Stomach (tissue), 8 donors: ENCODE measurements at regions not wholly inside any gene's neighbourhood (a gene's known extent, or its start where the extent isn't known, plus 50 kb on each side); places are given as distances from the start of the nearest gene placed in this dataset.

Source experiments
- DNase-seq, 2 donors: peaks; one replicate each; pipeline versions ENCODE4 v3.0.0 to v3.0.0-alpha.2; 2013 to 2019
- H3K27ac ChIP-seq, 5 donors: fragments of 200-600 bp in 4 of 5; sonication (generic) in 4 of 5; one replicate each; pipeline ENCODE4 v1.5.1; 2013 to 2019; ENCODE audit warnings: mild to moderate bottlenecking in 1 of 5, moderate library complexity in 1 of 5
- H3K27me3 ChIP-seq, 3 donors: fragments of 200-600 bp; sonication (generic); one replicate each; pipeline ENCODE4 v1.5.1; 2017 to 2019; ENCODE audit warnings: mixed run types in 1 of 3
- H3K36me3 ChIP-seq, 4 donors: fragments of 200-600 bp; sonication (generic); 1 replicate in 3 of 4; 2 replicates in 1 of 4; pipeline ENCODE4 v1.5.1; 2016 to 2019
- H3K4me1 ChIP-seq, 4 donors: fragments of 200-600 bp; sonication (generic); one replicate each; pipeline ENCODE4 v1.5.1; 2016 to 2019
- H3K4me3 ChIP-seq, 4 donors: fragments of 200-600 bp; sonication (generic) in 3 of 4; one replicate each; pipeline ENCODE4 v1.5.1; 2016 to 2019; ENCODE audit warnings: mild to moderate bottlenecking in 1 of 4
- H3K9me3 ChIP-seq, 4 donors: fragments of 200-600 bp; sonication (generic); one replicate each; pipeline ENCODE4 v1.5.1; 2016 to 2019
- CTCF ChIP-seq, 7 experiments: fragments of 450-650 bp in 4 of 7; fragments of 200-600 bp in 3 of 7; sonication (generic) in 3 of 7; IDR thresholded peaks; one replicate each; pipeline ENCODE4 v1.5.1; 2016 to 2019; ENCODE audit warnings: antibody characterized with exemption in 7 of 7, control low read depth in 2 of 7, mild to moderate bottlenecking in 1 of 7
- EP300 ChIP-seq: sonication (generic); formaldehyde crosslinking; IDR thresholded peaks from one replicate; pipeline ENCODE4 v1.6.1; 2017; ENCODE audit warnings: antibody characterized with exemption
- POLR2A ChIP-seq, 4 donors: fragments of 450-650 bp; IDR thresholded peaks; one replicate each; pipeline ENCODE4 v1.6.1; 2016; ENCODE audit warnings: antibody characterized with exemption in 4 of 4, control low read depth in 2 of 4, mild to moderate bottlenecking in 1 of 4, moderate library complexity in 1 of 4
- POLR2AphosphoS5 ChIP-seq, 3 donors: sonication (generic); formaldehyde crosslinking; IDR thresholded peaks; one replicate each; pipeline ENCODE4 v1.6.1; 2016; ENCODE audit warnings: antibody characterized with exemption in 3 of 3
- WGBS, 5 donors: extraction: QIAGEN DNeasy Blood & Tissue Kit in 3 of 5; methylation state at CpG; one replicate each; pipeline versions ENCODE4 v1.1.5 to v1.1.7; 2013 to 2018; 5-methylcytosine and 5-hydroxymethylcytosine counted together
- intact Hi-C: fragments of 100-400 bp; cut with DNase I; formaldehyde crosslinking; loops from one replicate; pipeline ENCODE4 v1.15.1; 2023; ENCODE audit warnings: low total_unique reads
- donor health status: healthy with polysubstance abuse.
- donor health status: Bipolar disorder and iron deficiency.
- donor health status: healthy.

- Histone ChIP-seq H3K27me3 (peaks cover 0 to 32% (median 0%) of the 10 kb centered on the region in 3 donors), H3K4me3 (no peak overlapping the region), H3K4me1 (no peaks in the 10 kb centered on the region), H3K36me3 (no peaks in the 10 kb centered on the region), H3K27ac (no peak overlapping the region), H3K9me3 (peaks cover 0 to 26% (median 21%) of the 10 kb centered on the region in 4 donors)
- 75 to 84% (median 78%) methylated on average over 8 to 9 of the region's 9 CpGs for WGBS, 5 donors
- DNase-seq, result no peak
- intact Hi-C loops, result no loop called here
- TF ChIP-seq POLR2AphosphoS5 (IDR thresholded peaks at IDR 0.05) (no peak), CTCF (IDR thresholded peaks at IDR 0.05) (no peak), POLR2A (IDR thresholded peaks at IDR 0.05) (no peak), EP300 (no peak)
Measured at GRCh38 chr16:86918637-86919036, 340.3 kb downstream of the FOXL1 start.

GRCh38 chr16:86919078-86919477 lies 340.7 kb downstream of the FOXL1 start:
- H3K36me3 ChIP-seq, result no peaks in the 10 kb centered on the region
- no peaks in the 10 kb centered on the region for H3K4me1 ChIP-seq
- H3K4me3 ChIP-seq, result no peak overlapping the region
- no peak overlapping the region for H3K27ac ChIP-seq
- TF ChIP-seq POLR2A (IDR thresholded peaks at IDR 0.05) (no peak), CTCF (IDR thresholded peaks at IDR 0.05) (no peak), POLR2AphosphoS5 (IDR thresholded peaks at IDR 0.05) (no peak), EP300 (no peak)
- 42 to 57% (median 46%) methylated on average over 12 of the region's 12 CpGs for WGBS, 5 donors
- DNase-seq, result peak in 1 of 2 donors; percentile 22
- peaks cover 0 to 26% (median 21%) of the 10 kb centered on the region in 4 donors for H3K9me3 ChIP-seq
- H3K27me3 ChIP-seq, result peaks cover 0 to 37% (median 1%) of the 10 kb centered on the region in 3 donors
- intact Hi-C loops, result no loop called here

GRCh38 chr16:86919578-86920305 lies 341.4 kb downstream of the FOXL1 start:
- Histone ChIP-seq H3K27ac (no peak overlapping the region), H3K9me3 (peaks cover 0 to 26% (median 21%) of the 10 kb centered on the region in 4 donors), H3K36me3 (no peaks in the 10 kb centered on the region), H3K4me3 (no peak overlapping the region), H3K4me1 (no peaks in the 10 kb centered on the region), H3K27me3 (peaks cover 0 to 43% (median 8%) of the 10 kb centered on the region in 3 donors)
- intact Hi-C loops, result no loop called here
- WGBS, 5 donors, result 72 to 80% (median 77%) methylated on average over 23 to 28 of the region's 28 CpGs
- DNase-seq, result no peak
- TF ChIP-seq POLR2A (IDR thresholded peaks at IDR 0.05) (no peak), CTCF (IDR thresholded peaks at IDR 0.05) (no peak), POLR2AphosphoS5 (IDR thresholded peaks at IDR 0.05) (no peak), EP300 (no peak)

- Histone ChIP-seq H3K4me1 (peaks cover 0 to 8% (median 0%) of the 10 kb centered on the region in 4 donors), H3K9me3 (peaks cover 0 to 26% (median 21%) of the 10 kb centered on the region in 4 donors), H3K27ac (no peak overlapping the region), H3K36me3 (no peaks in the 10 kb centered on the region), H3K27me3 (peaks cover 0 to 54% (median 10%) of the 10 kb centered on the region in 3 donors), H3K4me3 (no peak overlapping the region)
- intact Hi-C loops, result no loop called here
- TF ChIP-seq CTCF (IDR thresholded peaks at IDR 0.05) (no peak), POLR2A (IDR thresholded peaks at IDR 0.05) (no peak), EP300 (no peak), POLR2AphosphoS5 (IDR thresholded peaks at IDR 0.05) (no peak)
- 90 to 95% (median 94%) methylated on average over 4 of the region's 4 CpGs for WGBS, 5 donors
- DNase-seq, result no peak
Measured at GRCh38 chr16:86921289-86921688, 342.9 kb downstream of the FOXL1 start.
